DND-41 (cell line): ENCODE measurements at regions not wholly inside any gene's neighbourhood (a gene's known extent, or its start where the extent isn't known, plus 50 kb on each side); places are given as distances from the start of the nearest gene placed in this dataset.

Source experiments
- ATAC-seq: fragments of 200-7000 bp; cut with Tn5 transposase; 3 replicates; pipeline ENCODE4 v1.9.1; 2021; ENCODE audit warnings: low read depth; ENCODE audit not compliant: insufficient read depth
- DNase-seq: peaks from one replicate; pipeline ENCODE4 v3.0.0-alpha.2; 2020
- H2AFZ ChIP-seq: 2 replicates; pipeline ENCODE4 v1.6.0; 2012; ENCODE audit warnings: low read depth, low read length
- H3K27ac ChIP-seq: 2 replicates; pipeline ENCODE4 v1.5.1; 2012; ENCODE audit warnings: low read length, inconsistent platforms
- H3K27me3 ChIP-seq: fragments of 200-600 bp; sonication (generic); 2 replicates; pipeline ENCODE4 v1.6.0; 2012; ENCODE audit warnings: low read length, mild to moderate bottlenecking, inconsistent platforms; ENCODE audit not compliant: insufficient read depth, poor library complexity
- H3K36me3 ChIP-seq: 2 replicates; pipeline ENCODE4 v1.5.1; 2012; ENCODE audit warnings: low read length, inconsistent platforms; ENCODE audit not compliant: insufficient read depth
- H3K4me1 ChIP-seq: 2 replicates; pipeline ENCODE4 v1.5.1; 2012; ENCODE audit warnings: mild to moderate bottlenecking, low read length; ENCODE audit not compliant: insufficient read depth
- H3K4me2 ChIP-seq: 2 replicates; pipeline ENCODE4 v1.6.0; 2012; ENCODE audit warnings: mild to moderate bottlenecking, moderate library complexity, low read length, inconsistent platforms; ENCODE audit not compliant: insufficient read depth
- H3K4me3 ChIP-seq, 2 experiments: fragments of 200-600 bp in 1 of 2; shearing (Covaris generic) in 1 of 2; 2 replicates each; pipeline ENCODE4 v1.5.1; 2012 to 2016; ENCODE audit warnings: inconsistent platforms in 2 of 2, low read length in 2 of 2, mild to moderate bottlenecking in 2 of 2, low read depth in 1 of 2, moderate library complexity in 1 of 2
- H3K79me2 ChIP-seq: 2 replicates; pipeline ENCODE4 v1.6.0; 2012; ENCODE audit warnings: low read length, inconsistent platforms; ENCODE audit not compliant: insufficient read depth
- H3K9ac ChIP-seq: 2 replicates; pipeline ENCODE4 v1.6.0; 2012; ENCODE audit warnings: low read depth, mild to moderate bottlenecking, inconsistent platforms, low read length, moderate library complexity
- H3K9me3 ChIP-seq: 2 replicates; pipeline ENCODE4 v1.5.1; 2012; ENCODE audit warnings: low read length, moderate library complexity, mild to moderate bottlenecking, inconsistent platforms; ENCODE audit not compliant: insufficient read depth, severe bottlenecking
- H4K20me1 ChIP-seq: 2 replicates; pipeline ENCODE4 v1.6.0; 2012; ENCODE audit warnings: low read length; ENCODE audit not compliant: insufficient read depth
- CTCF ChIP-seq: IDR thresholded peaks from 2 replicates; pipeline ENCODE4 v1.5.1; 2012; ENCODE audit warnings: borderline replicate concordance, low read length, moderate library complexity, mild to moderate bottlenecking; ENCODE audit not compliant: poor library complexity, severe bottlenecking; ENCODE audit errors: extremely low read depth
- EZH2 ChIP-seq: IDR thresholded peaks from 3 replicates; pipeline ENCODE4 v1.6.1; 2012; ENCODE audit warnings: borderline replicate concordance, low read depth, mild to moderate bottlenecking, moderate library complexity, low read length, inconsistent platforms; ENCODE audit not compliant: severe bottlenecking

GRCh38 chr1:29963946-29964345 lies 727.6 kb downstream of the PTPRU start:
- Histone ChIP-seq H3K4me2 (no peak overlapping the region), H3K36me3 (no peaks in the 10 kb centered on the region), H3K27me3 (no peaks in the 10 kb centered on the region), H3K4me3 (no peak overlapping the region), H3K79me2 (no peaks in the 10 kb centered on the region), H4K20me1 (0 out of 2 replicates have a peak, but pooled peaks cover 7% of the 10 kb centered on the region), H3K9me3 (no peaks in the 10 kb centered on the region), H3K9ac (no peak overlapping the region), H3K4me1 (no peaks in the 10 kb centered on the region), H2AFZ (no peak overlapping the region), H3K27ac (no peak overlapping the region)
- TF ChIP-seq CTCF (no peak), EZH2 (no peak)
- no peak for DNase-seq
- ATAC-seq: no peak

- DNase-seq: no peak
- H3K36me3 ChIP-seq: no peaks in the 10 kb centered on the region
- H3K9ac ChIP-seq: no peak overlapping the region
- H3K79me2 ChIP-seq: no peaks in the 10 kb centered on the region
- H3K4me2 ChIP-seq: no peak overlapping the region
- H3K4me1 ChIP-seq: no peaks in the 10 kb centered on the region
- TF ChIP-seq CTCF (no peak), EZH2 (no peak)
- no peak overlapping the region for H2AFZ ChIP-seq
- no peaks in the 10 kb centered on the region for H3K27me3 ChIP-seq
- H3K27ac ChIP-seq: no peak overlapping the region
- peaks cover 11% of the 10 kb centered on the region; the same call in 1 of the 2 replicates for H4K20me1 ChIP-seq
- ATAC-seq: no peak
- no peak overlapping the region for H3K4me3 ChIP-seq
- no peaks in the 10 kb centered on the region for H3K9me3 ChIP-seq
Observed at GRCh38 chr1:29962831-29963247, 726.5 kb downstream of the PTPRU start.

- Histone ChIP-seq H4K20me1 (peaks cover 11% of the 10 kb centered on the region; the same call in 1 of the 2 replicates), H3K27ac (no peak overlapping the region), H3K4me3 (no peak overlapping the region), H3K9ac (no peak overlapping the region), H3K4me1 (no peaks in the 10 kb centered on the region), H3K27me3 (no peaks in the 10 kb centered on the region), H3K79me2 (no peaks in the 10 kb centered on the region), H3K9me3 (no peaks in the 10 kb centered on the region), H3K4me2 (no peak overlapping the region), H3K36me3 (no peaks in the 10 kb centered on the region), H2AFZ (no peak overlapping the region)
- DNase-seq (no peak), ATAC-seq (no peak)
- TF ChIP-seq CTCF (no peak), EZH2 (no peak)
Observed at GRCh38 chr1:29962336-29962735, 726.0 kb downstream of the PTPRU start.
